HCT116 (cell line): ENCODE measurements at regions not wholly inside any gene's neighbourhood (a gene's known extent, or its start where the extent isn't known, plus 50 kb on each side); places are given as distances from the start of the nearest gene placed in this dataset.

Experiments used
- ATAC-seq: fragments of 200-7000 bp; cut with Tn5 transposase; 2 replicates; pipeline ENCODE4 v1.9.1; 2020; ENCODE audit warnings: mild to moderate bottlenecking, moderate library complexity
- BruUV-seq: library from RNA; stranded (reverse); fragments of 400-500 nt; replicated peaks from 2 replicates; lab custom pipeline; 2021; lab: Mats Ljungman, UMichigan
- CTCF ChIA-PET: fragments of 300-600 bp; sonication (Branson Sonifier 250); formaldehyde crosslinking; loops from one replicate; lab custom pipeline; 2021; ENCODE audit warnings: antibody characterized with exemption; lab: Charles Lee
- POLR2A ChIA-PET: fragments of 300-600, 350-600 bp; sonication (Branson Sonifier 250); formaldehyde crosslinking; loops from one replicate; lab custom pipeline; 2021; ENCODE audit warnings: antibody characterized with exemption; lab: Charles Lee
- RAD21 ChIA-PET, 2 experiments: fragments of 300-600 bp; sonication (Branson Sonifier 250); formaldehyde crosslinking; loops; one replicate each; lab custom pipeline; 2023; ENCODE audit warnings: low total read pairs in 2 of 2; ENCODE audit not compliant: uncharacterized antibody in 2 of 2, unreplicated experiment in 2 of 2, low non-redundant PET in 1 of 2; lab: Charles Lee
- DNase-seq: peaks from one replicate; pipeline ENCODE4 v3.0.0-alpha.2; 2010; ENCODE audit warnings: low read depth, low spot score
- H2AFZ ChIP-seq: fragments of 200-600 bp; shearing (Covaris generic), sonication (generic); 2 replicates; pipeline ENCODE4 v1.6.1; 2017; ENCODE audit warnings: low read depth, mixed run types, mixed read lengths, antibody characterized with exemption, low read length; ENCODE audit not compliant: poor library complexity, severe bottlenecking
- H3K27ac ChIP-seq: 2 replicates; pipeline ENCODE4 v1.5.1; 2012; ENCODE audit warnings: low read depth, low read length
- H3K27me3 ChIP-seq: fragments of 200-600 bp; sonication (generic); 2 replicates; pipeline ENCODE4 v1.6.1; 2016; ENCODE audit warnings: mixed run types, low read length, mixed read lengths; ENCODE audit not compliant: insufficient read depth
- H3K36me3 ChIP-seq, 2 experiments: fragments of 200-500 bp in 1 of 2; fragments of 200-600 bp in 1 of 2; sonication (Bioruptor generic) in 1 of 2; sonication (generic) in 1 of 2; 2 replicates each; pipeline versions ENCODE4 v1.5.1 to v1.6.1; 2014 to 2016; ENCODE audit warnings: low read length in 2 of 2, inconsistent platforms in 1 of 2, mixed read lengths in 1 of 2, mixed run types in 1 of 2; ENCODE audit not compliant: insufficient read depth in 2 of 2, control insufficient read depth in 1 of 2
- H3K4me1 ChIP-seq, 2 experiments: fragments of 200-600 bp in 1 of 2; sonication (generic) in 1 of 2; 2 replicates each; pipeline versions ENCODE4 v1.5.1 to v1.6.1; 2012 to 2017; ENCODE audit warnings: low read length in 2 of 2, inconsistent platforms in 1 of 2, mild to moderate bottlenecking in 1 of 2, mixed read lengths in 1 of 2, mixed run types in 1 of 2, moderate library complexity in 1 of 2; ENCODE audit not compliant: insufficient read depth in 2 of 2, control insufficient read depth in 1 of 2
- H3K4me2 ChIP-seq: fragments of 200-600 bp; sonication (generic); 2 replicates; pipeline ENCODE4 v1.6.1; 2017; ENCODE audit warnings: mixed run types, low read length, mixed read lengths
- H3K4me3 ChIP-seq, 2 experiments: fragments of 200-600 bp in 1 of 2; sonication (generic) in 1 of 2; replicated peaks in 1 of 2; 2 replicates each; pipeline ENCODE4 v1.5.1; 2011 to 2016; ENCODE audit warnings: low read length in 2 of 2, control low read depth in 1 of 2, low read depth in 1 of 2, mild to moderate bottlenecking in 1 of 2, mixed read lengths in 1 of 2, mixed run types in 1 of 2
- H3K79me2 ChIP-seq: fragments of 200-600 bp; sonication (generic); 2 replicates; pipeline ENCODE4 v1.6.1; 2017; ENCODE audit warnings: mild to moderate bottlenecking, mixed run types, low read length, moderate library complexity, mixed read lengths; ENCODE audit not compliant: insufficient read depth
- H3K9ac ChIP-seq: fragments of 200-600 bp; sonication (generic); 2 replicates; pipeline ENCODE4 v1.6.1; 2016; ENCODE audit warnings: low read length, mixed read lengths
- H3K9me2 ChIP-seq: fragments of 200-600 bp; sonication (generic), shearing (Covaris generic); 2 replicates; pipeline ENCODE4 v1.6.1; 2017; ENCODE audit warnings: mixed run types, mild to moderate bottlenecking, moderate library complexity; ENCODE audit not compliant: insufficient read depth
- H3K9me3 ChIP-seq, 2 experiments: fragments of 200-500 bp in 1 of 2; fragments of 200-600 bp in 1 of 2; sonication (Bioruptor generic) in 1 of 2; sonication (generic) in 1 of 2; 2 replicates each; pipeline ENCODE4 v1.6.1; 2014 to 2017; ENCODE audit warnings: low read length in 2 of 2, mixed read lengths in 2 of 2, inconsistent platforms in 1 of 2, low read depth in 1 of 2, mild to moderate bottlenecking in 1 of 2, mixed run types in 1 of 2, moderate library complexity in 1 of 2; ENCODE audit not compliant: control insufficient read depth in 1 of 2, insufficient read depth in 1 of 2
- H4K20me1 ChIP-seq: fragments of 200-600 bp; sonication (generic), shearing (Covaris generic); 2 replicates; pipeline ENCODE4 v1.6.1; 2017; ENCODE audit warnings: mixed run types, mild to moderate bottlenecking, moderate library complexity; ENCODE audit not compliant: insufficient read depth
- EGR1 ChIP-seq: IDR thresholded peaks from 2 replicates; pipeline ENCODE4 v1.6.1; 2012; ENCODE audit warnings: low read depth
- ELF1 ChIP-seq: IDR thresholded peaks from 2 replicates; pipeline ENCODE4 v1.6.1; 2012; ENCODE audit warnings: low read depth, borderline replicate concordance
- EZH2phosphoT487 ChIP-seq: fragments of 200-600 bp; IDR thresholded peaks from 2 replicates; pipeline ENCODE4 v1.6.1; 2018; ENCODE audit warnings: antibody characterized with exemption, borderline replicate concordance
- JUND ChIP-seq: IDR thresholded peaks from 2 replicates; pipeline ENCODE4 v1.6.1; 2012
- POLR2A ChIP-seq: IDR thresholded peaks from 2 replicates; pipeline ENCODE4 v1.7.0; 2011; ENCODE audit warnings: borderline replicate concordance; ENCODE audit not compliant: insufficient read depth, insufficient read length; ENCODE audit errors: extremely low read depth
- POLR2AphosphoS5 ChIP-seq: IDR thresholded peaks from 2 replicates; pipeline ENCODE4 v1.6.1; 2011; ENCODE audit warnings: mild to moderate bottlenecking, low read depth, low read length, moderate library complexity
- RAD21 ChIP-seq: IDR thresholded peaks from 2 replicates; pipeline ENCODE4 v1.6.1; 2012; ENCODE audit warnings: low read depth, mild to moderate bottlenecking
- SIN3A ChIP-seq: IDR thresholded peaks from 2 replicates; pipeline ENCODE4 v1.6.1; 2012; ENCODE audit warnings: low read depth
- SRF ChIP-seq: IDR thresholded peaks from 2 replicates; pipeline ENCODE4 v1.6.1; 2012; ENCODE audit warnings: low read depth
- ZNF274 ChIP-seq: fragments of 200-500 bp; sonication (Bioruptor generic); IDR thresholded peaks from 2 replicates; pipeline ENCODE4 v1.6.1; 2014; ENCODE audit warnings: mild to moderate bottlenecking, low read depth, low read length, inconsistent platforms
- intact Hi-C: fragments of 100-400 bp; cut with micrococcal nuclease; formaldehyde crosslinking; loops from 2 replicates; pipeline ENCODE4 v1.10.0; 2022
- TF ChIP-seq, protein P1 (sequence below): IDR thresholded peaks from 2 replicates; pipeline ENCODE4 v1.6.1; 2012
- TF ChIP-seq, protein P2 (sequence below): IDR thresholded peaks from 2 replicates; pipeline ENCODE4 v1.6.1; 2012; ENCODE audit warnings: low read depth
- TF ChIP-seq, protein P3 (sequence below): IDR thresholded peaks from 2 replicates; pipeline ENCODE4 v1.6.1; 2011; ENCODE audit warnings: mild to moderate bottlenecking, low read length, moderate library complexity; ENCODE audit not compliant: insufficient replicate concordance; ENCODE audit errors: extremely low read depth

DNA sequence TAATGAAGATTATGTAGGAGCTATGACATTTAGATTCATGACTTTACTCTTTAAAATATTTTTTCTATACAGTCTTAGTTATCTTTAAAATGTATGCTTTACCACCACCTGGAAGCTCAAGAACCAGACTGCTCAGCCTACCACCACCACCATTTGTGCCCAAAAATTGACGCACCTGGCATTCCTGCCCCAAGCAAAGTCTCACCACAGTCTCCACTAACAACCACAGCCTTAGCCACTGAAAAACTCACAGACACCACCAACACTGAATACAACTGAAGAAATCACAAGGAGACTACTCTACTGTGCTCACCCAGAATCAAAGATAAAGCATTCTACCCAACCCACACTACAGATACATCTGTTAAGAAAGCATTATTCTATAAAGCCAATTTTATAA lies 201.9 kb upstream of the PDE10A start:
- H3K36me3 ChIP-seq: no peaks in the 10 kb centered on the region
- TF ChIP-seq RAD21: no peak
- TF ChIP-seq SIN3A: no peak
- TF ChIP-seq EGR1: no peak
- no peak for TF ChIP-seq POLR2AphosphoS5
- no peak for TF ChIP-seq SRF
- TF ChIP-seq, protein P1, sequence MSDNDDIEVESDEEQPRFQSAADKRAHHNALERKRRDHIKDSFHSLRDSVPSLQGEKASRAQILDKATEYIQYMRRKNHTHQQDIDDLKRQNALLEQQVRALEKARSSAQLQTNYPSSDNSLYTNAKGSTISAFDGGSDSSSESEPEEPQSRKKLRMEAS: no peak
- no peak for TF ChIP-seq ZNF274
- TF ChIP-seq JUND: no peak
- TF ChIP-seq, all 23 proteins: peak for 0

DNA sequence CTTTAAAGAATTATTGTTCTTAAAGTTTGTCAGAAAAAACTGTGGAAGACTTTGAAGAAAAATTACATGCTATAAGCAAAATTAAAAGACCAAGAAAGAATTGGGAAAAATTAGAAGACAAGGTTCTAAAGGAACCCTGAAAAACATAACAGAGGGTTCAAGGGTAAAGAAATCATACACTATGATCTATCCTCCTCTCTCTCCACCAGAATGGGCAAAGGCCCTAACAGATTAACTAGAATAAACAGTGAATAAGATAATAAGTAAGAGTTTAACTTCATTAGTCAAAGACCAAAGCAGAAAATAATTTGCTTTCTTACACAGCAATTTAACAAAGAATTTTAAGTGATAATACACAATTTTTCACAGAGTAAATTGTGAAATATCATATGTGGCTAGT lies 201.2 kb upstream of the PDE10A start:
- no peaks in the 10 kb centered on the region for H3K27me3 ChIP-seq
- no peak overlapping the region for H3K4me2 ChIP-seq
- H3K4me3 ChIP-seq: no peak overlapping the region
- ChIA-PET CTCF (no interaction called here), RAD21 (no interaction called here), POLR2A (no interaction called here)
- TF ChIP-seq, protein P1: no peak
- TF ChIP-seq EGR1 (no peak), POLR2A (no peak), ZNF274 (no peak), EZH2phosphoT487 (no peak), ELF1 (no peak)
- TF ChIP-seq, protein P2, sequence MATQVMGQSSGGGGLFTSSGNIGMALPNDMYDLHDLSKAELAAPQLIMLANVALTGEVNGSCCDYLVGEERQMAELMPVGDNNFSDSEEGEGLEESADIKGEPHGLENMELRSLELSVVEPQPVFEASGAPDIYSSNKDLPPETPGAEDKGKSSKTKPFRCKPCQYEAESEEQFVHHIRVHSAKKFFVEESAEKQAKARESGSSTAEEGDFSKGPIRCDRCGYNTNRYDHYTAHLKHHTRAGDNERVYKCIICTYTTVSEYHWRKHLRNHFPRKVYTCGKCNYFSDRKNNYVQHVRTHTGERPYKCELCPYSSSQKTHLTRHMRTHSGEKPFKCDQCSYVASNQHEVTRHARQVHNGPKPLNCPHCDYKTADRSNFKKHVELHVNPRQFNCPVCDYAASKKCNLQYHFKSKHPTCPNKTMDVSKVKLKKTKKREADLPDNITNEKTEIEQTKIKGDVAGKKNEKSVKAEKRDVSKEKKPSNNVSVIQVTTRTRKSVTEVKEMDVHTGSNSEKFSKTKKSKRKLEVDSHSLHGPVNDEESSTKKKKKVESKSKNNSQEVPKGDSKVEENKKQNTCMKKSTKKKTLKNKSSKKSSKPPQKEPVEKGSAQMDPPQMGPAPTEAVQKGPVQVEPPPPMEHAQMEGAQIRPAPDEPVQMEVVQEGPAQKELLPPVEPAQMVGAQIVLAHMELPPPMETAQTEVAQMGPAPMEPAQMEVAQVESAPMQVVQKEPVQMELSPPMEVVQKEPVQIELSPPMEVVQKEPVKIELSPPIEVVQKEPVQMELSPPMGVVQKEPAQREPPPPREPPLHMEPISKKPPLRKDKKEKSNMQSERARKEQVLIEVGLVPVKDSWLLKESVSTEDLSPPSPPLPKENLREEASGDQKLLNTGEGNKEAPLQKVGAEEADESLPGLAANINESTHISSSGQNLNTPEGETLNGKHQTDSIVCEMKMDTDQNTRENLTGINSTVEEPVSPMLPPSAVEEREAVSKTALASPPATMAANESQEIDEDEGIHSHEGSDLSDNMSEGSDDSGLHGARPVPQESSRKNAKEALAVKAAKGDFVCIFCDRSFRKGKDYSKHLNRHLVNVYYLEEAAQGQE: no peak
- TF ChIP-seq, protein P3, sequence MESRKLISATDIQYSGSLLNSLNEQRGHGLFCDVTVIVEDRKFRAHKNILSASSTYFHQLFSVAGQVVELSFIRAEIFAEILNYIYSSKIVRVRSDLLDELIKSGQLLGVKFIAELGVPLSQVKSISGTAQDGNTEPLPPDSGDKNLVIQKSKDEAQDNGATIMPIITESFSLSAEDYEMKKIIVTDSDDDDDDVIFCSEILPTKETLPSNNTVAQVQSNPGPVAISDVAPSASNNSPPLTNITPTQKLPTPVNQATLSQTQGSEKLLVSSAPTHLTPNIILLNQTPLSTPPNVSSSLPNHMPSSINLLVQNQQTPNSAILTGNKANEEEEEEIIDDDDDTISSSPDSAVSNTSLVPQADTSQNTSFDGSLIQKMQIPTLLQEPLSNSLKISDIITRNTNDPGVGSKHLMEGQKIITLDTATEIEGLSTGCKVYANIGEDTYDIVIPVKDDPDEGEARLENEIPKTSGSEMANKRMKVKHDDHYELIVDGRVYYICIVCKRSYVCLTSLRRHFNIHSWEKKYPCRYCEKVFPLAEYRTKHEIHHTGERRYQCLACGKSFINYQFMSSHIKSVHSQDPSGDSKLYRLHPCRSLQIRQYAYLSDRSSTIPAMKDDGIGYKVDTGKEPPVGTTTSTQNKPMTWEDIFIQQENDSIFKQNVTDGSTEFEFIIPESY: no peak
- peaks cover 0 to 5% of the 10 kb centered on the region in 2 experiments; a peak in 1 of 4 replicates for H3K9me3 ChIP-seq
- BruUV-seq: no TSS peak
- no peaks in the 10 kb centered on the region for H3K4me1 ChIP-seq
- H3K9ac ChIP-seq: no peak overlapping the region
- DNase-seq: no peak
- H3K79me2 ChIP-seq: no peaks in the 10 kb centered on the region
- no peak for ATAC-seq
- H3K36me3 ChIP-seq: no peaks in the 10 kb centered on the region
- no peaks in the 10 kb centered on the region for H3K9me2 ChIP-seq
- no peak overlapping the region for H2AFZ ChIP-seq
- no peak overlapping the region for H3K27ac ChIP-seq
- intact Hi-C loops: no loop called here
- no peaks in the 10 kb centered on the region for H4K20me1 ChIP-seq

More for the DNA sequence above, 201.9 kb upstream of the PDE10A start:
- Histone ChIP-seq H4K20me1 (no peaks in the 10 kb centered on the region), H3K4me2 (no peak overlapping the region), H3K9me2 (no peaks in the 10 kb centered on the region), H3K27me3 (no peaks in the 10 kb centered on the region), H3K4me3 (no peak overlapping the region), H3K9me3 (peaks cover 0 to 10% of the 10 kb centered on the region in 2 experiments; a peak in 1 of 4 replicates), H3K79me2 (no peaks in the 10 kb centered on the region), H2AFZ (no peak overlapping the region), H3K9ac (no peak overlapping the region), H3K27ac (no peak overlapping the region), H3K4me1 (no peaks in the 10 kb centered on the region)
- DNase-seq: no peak
- ATAC-seq: no peak
- intact Hi-C loops: no loop called here
- CTCF ChIA-PET: no interaction called here
- RAD21 ChIA-PET: no interaction called here
- POLR2A ChIA-PET: no interaction called here
- no TSS peak for BruUV-seq
